PC-9 (cell line): ENCODE measurements at regions not wholly inside any gene's neighbourhood (a gene's known extent, or its start where the extent isn't known, plus 50 kb on each side); places are given as distances from the start of the nearest gene placed in this dataset.
"Not testable (repeated sequence)": the region's sequence is repeated elsewhere in the genome, so short reads cannot be mapped to it uniquely, and the experiment has no call there.

Experiments
- BruUV-seq: library from RNA; stranded (reverse); fragments of 400-500 nt; replicated peaks from 2 replicates; lab custom pipeline; 2021; lab: Mats Ljungman, UMichigan
- CTCF ChIA-PET: fragments of 300-600 bp; sonication (Branson Sonifier 250); formaldehyde crosslinking; loops from one replicate; lab custom pipeline; 2022; ENCODE audit warnings: antibody characterized with exemption; lab: Charles Lee
- POLR2A ChIA-PET: fragments of 300-600 bp; sonication (Branson Sonifier 250); formaldehyde crosslinking; loops from one replicate; lab custom pipeline; 2022; ENCODE audit warnings: antibody characterized with exemption; ENCODE audit not compliant: unreplicated experiment; lab: Charles Lee
- DNase-seq, 2 experiments: peaks; one replicate each; pipeline versions ENCODE4 v3.0.0 to v3.0.0-alpha.2; 2015 to 2022; ENCODE audit warnings: mixed read lengths in 1 of 2
- H2AFZ ChIP-seq: fragments of 200-600 bp; sonication (generic); 2 replicates; pipeline ENCODE4 v1.8.1; 2017; ENCODE audit warnings: antibody characterized with exemption
- H3F3A ChIP-seq: fragments of 200-600 bp; sonication (generic); 2 replicates; pipeline ENCODE4 v1.8.1; 2017; ENCODE audit warnings: antibody characterized with exemption, mild to moderate bottlenecking, low read depth; ENCODE audit not compliant: insufficient read depth
- H3K27ac ChIP-seq: fragments of 200-600 bp; sonication (generic); 2 replicates; pipeline ENCODE4 v1.6.1; 2016; ENCODE audit warnings: mixed run types
- H3K27me3 ChIP-seq: fragments of 200-600 bp; sonication (generic); 2 replicates; pipeline ENCODE4 v1.6.1; 2016; ENCODE audit warnings: low read depth, mixed run types; ENCODE audit not compliant: insufficient read depth
- H3K36me3 ChIP-seq: fragments of 200-600 bp; sonication (generic); 2 replicates; pipeline ENCODE4 v1.6.1; 2016; ENCODE audit warnings: low read depth, mixed run types
- H3K4me1 ChIP-seq: fragments of 200-600 bp; sonication (generic); replicated peaks from 2 replicates; pipeline ENCODE4 v1.6.1; 2016; ENCODE audit warnings: mixed run types; ENCODE audit not compliant: insufficient read depth
- H3K4me2 ChIP-seq: fragments of 200-600 bp; sonication (generic); 2 replicates; pipeline ENCODE4 v1.6.1; 2017; ENCODE audit warnings: mixed run types
- H3K4me3 ChIP-seq: fragments of 200-600 bp; sonication (generic); 2 replicates; pipeline ENCODE4 v1.6.1; 2016; ENCODE audit warnings: mixed run types
- H3K79me2 ChIP-seq: fragments of 200-600 bp; sonication (generic); 2 replicates; pipeline ENCODE4 v1.6.1; 2017; ENCODE audit warnings: low read depth, mixed run types
- H3K9me2 ChIP-seq: fragments of 200-600 bp; sonication (generic); 2 replicates; pipeline ENCODE4 v1.8.1; 2017; ENCODE audit warnings: mild to moderate bottlenecking; ENCODE audit not compliant: insufficient read depth
- H3K9me3 ChIP-seq: fragments of 200-600 bp; sonication (generic); 2 replicates; pipeline ENCODE4 v1.8.1; 2016; ENCODE audit warnings: low read depth; ENCODE audit not compliant: insufficient read depth
- H4K20me1 ChIP-seq: fragments of 200-600 bp; sonication (generic); 2 replicates; pipeline ENCODE4 v1.8.1; 2017; ENCODE audit not compliant: insufficient read depth
- CTCF ChIP-seq: fragments of 200-600 bp; sonication (generic); conservative IDR thresholded peaks from 2 replicates; pipeline ENCODE4 v1.6.1; 2017; ENCODE audit warnings: mixed run types, antibody characterized with exemption, mild to moderate bottlenecking, moderate library complexity
- EZH2 ChIP-seq: fragments of 200-600 bp; sonication (generic); IDR thresholded peaks from 2 replicates; pipeline ENCODE4 v1.8.0; 2017; ENCODE audit warnings: antibody characterized with exemption, low read depth
- intact Hi-C: fragments of 100-400 bp; cut with micrococcal nuclease; formaldehyde crosslinking; loops from one replicate; pipeline ENCODE4 v1.10.0; 2022; ENCODE audit not compliant: unreplicated experiment

GRCh38 chr5:38677636-38678035, 121.2 kb upstream of the LIFR start:
- H3K9me3 ChIP-seq: no peaks in the 10 kb centered on the region
- H3K4me3 ChIP-seq: no peak overlapping the region
- POLR2A ChIA-PET: interaction anchor here (0.7 kb wide), 1 partner anchor 1306 kb away, joined by 4 read pairs; the partner anchor contains the start of gene NUP155
- H3K36me3 ChIP-seq: no peaks in the 10 kb centered on the region
- no peak overlapping the region for H3K27ac ChIP-seq
- H3K9me2 ChIP-seq: peaks cover 4% of the 10 kb centered on the region; the same call in 1 of the 2 replicates
- H3K27me3 ChIP-seq: no peaks in the 10 kb centered on the region
- no peak overlapping the region for H2AFZ ChIP-seq
- 0 out of 2 replicates have a peak, but pooled peaks cover 2% of the 10 kb centered on the region for H3K4me1 ChIP-seq
- no peak for TF ChIP-seq CTCF
- TF ChIP-seq EZH2: no peak
- intact Hi-C loops: no loop called here
- H3K4me2 ChIP-seq: no peak overlapping the region
- BruUV-seq: no TSS peak
- 0 out of 2 replicates have a peak, but pooled peaks cover under 1% of the 10 kb centered on the region for H3F3A ChIP-seq
- CTCF ChIA-PET: no interaction called here
- no peaks in the 10 kb centered on the region for H3K79me2 ChIP-seq
- no peaks in the 10 kb centered on the region for H4K20me1 ChIP-seq
- DNase-seq: no peak

GRCh38 chr5:38678076-38678475, 121.6 kb upstream of the LIFR start:
- DNase-seq: no peak
- BruUV-seq: no TSS peak
- ChIA-PET POLR2A (no interaction called here), CTCF (no interaction called here)
- Histone ChIP-seq H3K4me3 (no peak overlapping the region), H3K4me1 (no peaks in the 10 kb centered on the region), H3K9me2 (peaks cover 4% of the 10 kb centered on the region; the same call in 1 of the 2 replicates), H3K27ac (no peak overlapping the region), H3K36me3 (no peaks in the 10 kb centered on the region), H3F3A (no peaks in the 10 kb centered on the region), H3K27me3 (no peaks in the 10 kb centered on the region), H4K20me1 (no peaks in the 10 kb centered on the region), H2AFZ (no peak overlapping the region), H3K9me3 (no peaks in the 10 kb centered on the region), H3K79me2 (no peaks in the 10 kb centered on the region), H3K4me2 (no peak overlapping the region)
- TF ChIP-seq CTCF (no peak), EZH2 (no peak)
- intact Hi-C loops: no loop called here

- H3K4me1 ChIP-seq, H4K20me1 ChIP-seq, BruUV-seq, H3K36me3 ChIP-seq, H3K79me2 ChIP-seq, H3K4me3 ChIP-seq, H3K27me3 ChIP-seq, CTCF ChIA-PET, POLR2A ChIA-PET, intact Hi-C loops, H3K9me2 ChIP-seq, H3K9me3 ChIP-seq, DNase-seq, H2AFZ ChIP-seq, H3K27ac ChIP-seq, H3F3A ChIP-seq, H3K4me2 ChIP-seq: not testable (repeated sequence)
Measured at GRCh38 chr5:38678697-38679096, 122.3 kb upstream of the LIFR start.
